ENCODE measurements at regions not wholly inside any gene's neighbourhood (a gene's known extent, or its start where the extent isn't known, plus 50 kb on each side); places are given as distances from the start of the nearest gene placed in this dataset.

DNA sequence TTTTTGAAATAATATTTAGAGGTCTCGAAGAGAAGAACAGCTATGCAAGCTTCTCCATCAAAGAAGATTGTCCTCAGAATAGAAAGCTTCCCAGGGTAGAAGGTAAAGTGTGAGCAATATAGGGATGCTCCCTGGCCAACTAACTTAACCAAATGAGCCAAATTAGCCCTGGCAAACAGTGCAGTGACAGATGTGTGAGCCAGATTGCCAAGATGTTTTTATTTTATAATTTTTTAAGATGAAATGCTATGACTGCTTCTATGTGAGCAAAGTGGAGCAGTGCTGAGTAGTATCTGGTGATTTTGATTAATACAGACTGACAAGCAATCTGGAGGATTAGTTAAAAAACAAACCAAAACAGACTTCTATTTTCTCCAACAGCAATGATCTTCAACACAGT lies 202.1 kb downstream of the NOVA1 start:
- no peak for DNase-seq

GRCh38 chr14:26394150-26394810 lies 203.6 kb downstream of the NOVA1 start:
- no peak for DNase-seq

- no peak for DNase-seq
Observed at GRCh38 chr14:26392498-26392897, 205.3 kb downstream of the NOVA1 start.

DNA sequence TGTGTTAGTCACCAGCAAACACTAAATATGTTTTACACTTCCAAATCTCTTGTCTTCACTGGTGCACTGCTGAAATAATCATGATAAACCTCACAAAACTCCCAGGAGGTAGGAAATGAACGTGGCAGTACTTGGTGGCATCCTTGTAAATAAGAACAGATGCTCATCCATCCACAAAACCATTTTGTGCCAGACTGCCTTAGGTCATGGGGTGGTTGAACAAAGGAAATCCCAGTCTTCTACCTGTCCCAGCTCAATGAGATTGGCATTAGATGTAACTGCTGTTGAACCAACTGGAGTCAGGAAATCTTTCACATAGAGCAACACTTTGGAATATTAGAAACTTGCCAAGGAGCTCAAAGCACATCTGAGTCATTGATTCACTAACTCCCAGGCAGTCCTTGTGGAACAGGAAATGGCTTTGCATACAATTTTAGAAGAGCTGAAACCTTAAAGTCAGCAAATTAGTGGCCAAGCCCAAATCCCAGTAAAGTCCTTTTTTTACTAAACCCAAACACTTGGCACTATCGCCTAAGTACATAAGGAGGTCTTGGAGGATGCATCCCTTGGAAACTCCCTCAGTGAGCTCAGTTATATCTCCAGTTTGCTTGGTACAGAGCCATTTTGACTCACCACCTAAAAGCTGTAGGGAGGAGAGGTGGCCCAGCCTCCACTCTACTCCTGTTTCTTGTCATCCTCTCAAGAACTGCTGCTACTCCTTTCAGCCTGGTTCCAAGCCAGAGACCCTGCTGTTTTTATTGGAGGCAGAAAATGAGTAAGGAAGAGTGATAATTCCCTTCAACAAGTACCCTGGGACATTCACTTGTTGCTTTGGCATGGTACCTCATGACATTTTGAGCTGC lies 208.0 kb downstream of the NOVA1 start:
- no peak for DNase-seq

DNA sequence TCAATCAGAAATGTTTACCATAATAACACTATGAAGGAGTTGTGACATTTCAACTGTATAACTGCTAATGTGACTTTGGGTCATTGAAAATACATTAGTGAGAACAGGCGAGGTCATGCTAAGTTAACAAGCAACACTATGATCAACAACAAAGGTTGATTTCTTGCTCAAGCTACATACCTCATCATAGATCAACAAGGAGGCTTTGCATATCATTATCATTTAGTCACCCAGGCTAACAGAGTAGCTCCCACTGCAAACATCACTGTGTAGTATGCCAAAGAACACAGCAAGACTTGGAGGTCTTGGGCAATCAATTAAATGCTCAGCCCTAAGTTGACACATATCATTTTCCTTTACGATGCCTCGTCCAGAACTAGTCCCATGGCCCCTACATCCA lies 212.5 kb downstream of the NOVA1 start:
- no peak for DNase-seq

- DNase-seq = no peak
Observed at GRCh38 chr14:26382901-26383685, 214.7 kb downstream of the NOVA1 start.

GRCh38 chr14:26381405-26381804 lies 216.4 kb downstream of the NOVA1 start:
- DNase-seq = no peak

- no peak for DNase-seq
Observed at GRCh38 chr14:26380637-26381036, 217.2 kb downstream of the NOVA1 start.

DNA sequence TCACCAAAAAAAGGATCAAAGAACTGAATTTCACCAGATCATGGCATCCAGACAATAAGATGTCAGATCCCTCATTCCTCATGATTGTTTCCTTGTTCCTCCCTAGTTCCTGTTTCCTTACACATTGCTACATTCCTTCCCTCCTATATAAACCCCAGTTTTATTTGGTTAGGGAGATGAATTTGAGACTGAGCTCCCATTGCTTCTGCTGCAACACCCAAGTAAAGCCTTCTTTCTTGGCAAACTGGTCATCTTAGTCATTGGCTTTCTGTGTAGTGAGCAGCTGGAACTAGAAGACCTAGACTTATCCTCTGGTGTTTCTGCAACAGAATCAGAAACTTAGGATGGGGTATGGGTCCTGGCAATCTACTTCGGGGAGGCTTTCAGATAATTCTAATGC lies 217.9 kb downstream of the NOVA1 start:
- DNase-seq = no peak

GRCh38 chr14:26377150-26377549 lies 220.7 kb downstream of the NOVA1 start:
- peak; percentile 12 for DNase-seq

GRCh38 chr14:26370115-26370514 lies 227.7 kb downstream of the NOVA1 start:
- no peak for DNase-seq

- DNase-seq = no peak
Observed at GRCh38 chr14:26363689-26364088, 234.1 kb downstream of the NOVA1 start.

GRCh38 chr14:26344596-26344995 lies 253.2 kb downstream of the NOVA1 start:
- no peak for DNase-seq

GRCh38 chr14:26339381-26339780 lies 258.5 kb downstream of the NOVA1 start:
- DNase-seq = no peak

GRCh38 chr14:26338231-26338630 lies 259.6 kb downstream of the NOVA1 start:
- no peak for DNase-seq

DNA sequence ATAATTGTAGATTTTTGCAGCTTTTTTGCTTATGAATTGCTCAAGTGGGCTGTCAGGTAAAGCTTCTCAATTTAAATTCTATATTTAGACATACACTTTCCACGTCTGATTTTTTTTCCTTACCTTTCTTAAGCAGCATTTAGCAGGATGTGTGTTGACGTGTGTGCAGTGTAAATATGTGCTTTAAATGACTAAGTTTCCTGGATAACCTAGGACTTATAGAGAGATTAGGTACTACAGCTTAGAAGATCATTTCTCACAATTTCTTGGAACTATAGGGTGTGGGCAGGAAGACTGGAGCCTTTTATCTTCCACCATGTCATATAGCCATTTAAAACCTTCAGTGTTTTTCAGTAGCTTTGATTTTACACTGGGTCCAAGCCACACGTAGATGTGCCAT lies 263.5 kb downstream of the NOVA1 start:
- no peak for DNase-seq

- no peak for DNase-seq
Observed at GRCh38 chr14:26332966-26333365, 264.9 kb downstream of the NOVA1 start.

GRCh38 chr14:26330982-26331381 lies 266.9 kb downstream of the NOVA1 start:
- no peak for DNase-seq

- no peak for DNase-seq
Observed at GRCh38 chr14:26328791-26329190, 269.0 kb downstream of the NOVA1 start.

- no peak for DNase-seq
Observed at GRCh38 chr14:26323869-26324268, 274.0 kb downstream of the NOVA1 start.

DNA sequence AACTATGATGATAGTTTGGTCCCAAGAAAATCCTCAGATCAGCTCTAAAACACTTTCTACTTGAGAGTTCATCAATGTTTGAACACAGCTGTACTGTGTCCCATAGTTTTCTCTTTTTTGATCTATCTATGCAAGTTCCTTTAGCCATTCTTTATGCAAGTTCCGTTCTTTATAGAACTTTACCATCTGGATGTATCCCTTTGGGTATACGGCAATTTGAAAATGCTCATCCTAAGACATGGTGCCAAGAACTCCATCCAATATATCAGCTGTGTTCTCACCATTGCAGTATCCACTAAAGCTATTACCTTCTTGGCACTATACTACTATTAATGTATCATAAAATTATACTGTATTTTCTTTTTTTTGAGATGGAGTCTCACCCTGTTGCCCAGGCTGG lies 276.9 kb downstream of the NOVA1 start:
- DNase-seq = no peak

DNA sequence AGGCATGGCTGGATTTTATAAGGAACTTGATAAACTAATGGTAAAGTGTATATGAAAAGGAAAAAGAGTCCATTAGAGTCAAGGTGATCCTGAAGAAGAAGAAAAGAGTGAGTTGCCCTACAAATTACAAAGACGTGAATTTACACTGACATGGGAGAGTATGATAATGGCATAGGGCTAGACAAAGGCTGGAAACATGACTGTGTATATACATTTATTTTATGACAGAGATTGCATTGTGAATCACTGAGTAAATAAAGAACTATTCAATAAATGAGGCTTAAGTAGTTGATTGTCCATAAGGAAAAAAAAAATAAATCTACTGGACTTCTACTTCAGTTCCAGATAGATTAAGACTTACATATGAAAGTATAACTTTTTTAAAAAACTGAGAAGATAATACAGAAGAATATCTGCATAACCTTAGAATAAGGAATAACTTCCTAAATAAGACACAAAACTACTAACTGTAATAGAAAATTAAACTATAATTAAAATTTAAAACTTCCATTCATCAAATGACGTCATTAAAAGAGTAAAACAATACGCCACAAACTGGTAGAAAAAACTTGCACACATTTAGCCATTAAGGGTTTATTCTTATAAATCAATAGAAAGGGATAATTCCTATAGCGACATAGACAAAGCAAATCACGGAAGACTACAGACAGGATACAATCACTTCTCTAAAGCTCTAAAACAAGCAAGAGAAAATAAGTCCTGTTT lies 278.5 kb downstream of the NOVA1 start:
- DNase-seq = no peak

DNA sequence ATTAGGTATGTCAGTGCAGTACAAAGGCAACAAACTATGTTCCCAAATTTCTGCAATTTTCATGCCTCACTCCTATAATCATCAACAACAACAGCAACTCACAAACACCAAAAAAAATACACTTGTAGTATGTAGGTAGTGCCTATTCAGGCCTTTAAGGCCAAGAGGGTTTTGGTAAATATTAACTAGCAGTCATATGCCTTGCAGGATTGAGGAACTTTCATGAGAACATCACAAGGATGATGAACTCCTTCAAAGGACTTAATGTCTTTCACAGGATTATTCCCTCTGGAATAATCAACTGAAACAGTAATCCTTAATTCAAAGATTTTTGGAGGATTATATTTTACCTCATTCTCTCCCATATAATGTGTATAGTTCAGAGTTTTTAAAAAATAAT lies 293.8 kb downstream of the NOVA1 start:
- no peak for DNase-seq

All from RPMI8226 (cell line).